HL-60 (cell line): ENCODE measurements at regions not wholly inside any gene's neighbourhood (a gene's known extent, or its start where the extent isn't known, plus 50 kb on each side); places are given as distances from the start of the nearest gene placed in this dataset.

Experiments
- DNase-seq, 2 experiments: peaks; one replicate each; pipeline ENCODE4 v3.0.0-alpha.2; 2010 to 2020; ENCODE audit warnings: low read depth in 1 of 2, low spot score in 1 of 2
- H3K27ac ChIP-seq: fragments of 250-450 bp; sonication (Bioruptor Pico); replicated peaks from 2 replicates; pipeline ENCODE4 v1.5.1; 2020; ENCODE audit warnings: mild to moderate bottlenecking, moderate library complexity
- H3K27me3 ChIP-seq: fragments of 250-450 bp; sonication (Bioruptor Pico); 2 replicates; pipeline ENCODE4 v1.5.1; 2021; ENCODE audit warnings: mild to moderate bottlenecking, moderate library complexity; ENCODE audit not compliant: insufficient read depth, poor library complexity, severe bottlenecking
- H3K4me3 ChIP-seq: replicated peaks from 2 replicates; pipeline ENCODE4 v1.5.1; 2011; ENCODE audit warnings: mild to moderate bottlenecking, control low read depth, low read length; ENCODE audit not compliant: insufficient read depth
- GABPA ChIP-seq: IDR thresholded peaks from 2 replicates; pipeline ENCODE4 v1.6.1; 2012; ENCODE audit warnings: low read depth
- POLR2AphosphoS5 ChIP-seq: IDR thresholded peaks from 2 replicates; pipeline ENCODE4 v1.6.1; 2012; ENCODE audit warnings: low read depth
- SPI1 ChIP-seq: IDR thresholded peaks from 2 replicates; pipeline ENCODE4 v1.6.1; 2012; ENCODE audit warnings: low read depth, mild to moderate bottlenecking, borderline replicate concordance
- TF ChIP-seq, protein P1 (sequence below): IDR thresholded peaks from one replicate; pipeline ENCODE4 v1.5.1; 2011; ENCODE audit warnings: low read length, control low read depth, inconsistent platforms; ENCODE audit not compliant: insufficient read depth
- TF ChIP-seq, protein P2 (sequence below): IDR thresholded peaks from 2 replicates; pipeline ENCODE4 v1.6.1; 2012; ENCODE audit warnings: low read depth; ENCODE audit not compliant: insufficient replicate concordance

DNA sequence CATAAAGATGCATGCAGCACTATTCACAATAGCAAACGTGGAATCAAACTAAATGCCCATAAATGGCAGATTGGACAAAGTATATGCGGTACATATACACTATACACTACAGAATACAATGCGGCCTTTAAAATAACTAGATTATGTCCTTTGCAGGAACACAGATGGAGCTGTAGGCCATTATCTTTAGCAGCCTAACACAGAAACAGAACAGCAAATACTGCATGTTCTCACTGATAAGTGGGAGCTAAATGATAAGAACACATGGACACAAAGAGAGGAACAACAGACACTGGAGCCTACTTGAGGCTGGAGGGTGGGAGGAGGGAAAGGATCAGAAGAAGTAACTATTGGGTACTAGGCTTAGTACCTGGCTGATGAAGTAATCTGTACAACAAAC is 758.2 kb downstream of the TLE1 start:
- Histone ChIP-seq H3K4me3 (no peak overlapping the region), H3K27ac (no peak overlapping the region), H3K27me3 (no peaks in the 10 kb centered on the region)
- DNase-seq: no peak
- TF ChIP-seq POLR2AphosphoS5: no peak
- no peak for TF ChIP-seq GABPA
- TF ChIP-seq, protein P1, sequence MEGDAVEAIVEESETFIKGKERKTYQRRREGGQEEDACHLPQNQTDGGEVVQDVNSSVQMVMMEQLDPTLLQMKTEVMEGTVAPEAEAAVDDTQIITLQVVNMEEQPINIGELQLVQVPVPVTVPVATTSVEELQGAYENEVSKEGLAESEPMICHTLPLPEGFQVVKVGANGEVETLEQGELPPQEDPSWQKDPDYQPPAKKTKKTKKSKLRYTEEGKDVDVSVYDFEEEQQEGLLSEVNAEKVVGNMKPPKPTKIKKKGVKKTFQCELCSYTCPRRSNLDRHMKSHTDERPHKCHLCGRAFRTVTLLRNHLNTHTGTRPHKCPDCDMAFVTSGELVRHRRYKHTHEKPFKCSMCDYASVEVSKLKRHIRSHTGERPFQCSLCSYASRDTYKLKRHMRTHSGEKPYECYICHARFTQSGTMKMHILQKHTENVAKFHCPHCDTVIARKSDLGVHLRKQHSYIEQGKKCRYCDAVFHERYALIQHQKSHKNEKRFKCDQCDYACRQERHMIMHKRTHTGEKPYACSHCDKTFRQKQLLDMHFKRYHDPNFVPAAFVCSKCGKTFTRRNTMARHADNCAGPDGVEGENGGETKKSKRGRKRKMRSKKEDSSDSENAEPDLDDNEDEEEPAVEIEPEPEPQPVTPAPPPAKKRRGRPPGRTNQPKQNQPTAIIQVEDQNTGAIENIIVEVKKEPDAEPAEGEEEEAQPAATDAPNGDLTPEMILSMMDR: no peak
- TF ChIP-seq SPI1: no peak
- TF ChIP-seq, protein P2, sequence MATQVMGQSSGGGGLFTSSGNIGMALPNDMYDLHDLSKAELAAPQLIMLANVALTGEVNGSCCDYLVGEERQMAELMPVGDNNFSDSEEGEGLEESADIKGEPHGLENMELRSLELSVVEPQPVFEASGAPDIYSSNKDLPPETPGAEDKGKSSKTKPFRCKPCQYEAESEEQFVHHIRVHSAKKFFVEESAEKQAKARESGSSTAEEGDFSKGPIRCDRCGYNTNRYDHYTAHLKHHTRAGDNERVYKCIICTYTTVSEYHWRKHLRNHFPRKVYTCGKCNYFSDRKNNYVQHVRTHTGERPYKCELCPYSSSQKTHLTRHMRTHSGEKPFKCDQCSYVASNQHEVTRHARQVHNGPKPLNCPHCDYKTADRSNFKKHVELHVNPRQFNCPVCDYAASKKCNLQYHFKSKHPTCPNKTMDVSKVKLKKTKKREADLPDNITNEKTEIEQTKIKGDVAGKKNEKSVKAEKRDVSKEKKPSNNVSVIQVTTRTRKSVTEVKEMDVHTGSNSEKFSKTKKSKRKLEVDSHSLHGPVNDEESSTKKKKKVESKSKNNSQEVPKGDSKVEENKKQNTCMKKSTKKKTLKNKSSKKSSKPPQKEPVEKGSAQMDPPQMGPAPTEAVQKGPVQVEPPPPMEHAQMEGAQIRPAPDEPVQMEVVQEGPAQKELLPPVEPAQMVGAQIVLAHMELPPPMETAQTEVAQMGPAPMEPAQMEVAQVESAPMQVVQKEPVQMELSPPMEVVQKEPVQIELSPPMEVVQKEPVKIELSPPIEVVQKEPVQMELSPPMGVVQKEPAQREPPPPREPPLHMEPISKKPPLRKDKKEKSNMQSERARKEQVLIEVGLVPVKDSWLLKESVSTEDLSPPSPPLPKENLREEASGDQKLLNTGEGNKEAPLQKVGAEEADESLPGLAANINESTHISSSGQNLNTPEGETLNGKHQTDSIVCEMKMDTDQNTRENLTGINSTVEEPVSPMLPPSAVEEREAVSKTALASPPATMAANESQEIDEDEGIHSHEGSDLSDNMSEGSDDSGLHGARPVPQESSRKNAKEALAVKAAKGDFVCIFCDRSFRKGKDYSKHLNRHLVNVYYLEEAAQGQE: no peak

DNA sequence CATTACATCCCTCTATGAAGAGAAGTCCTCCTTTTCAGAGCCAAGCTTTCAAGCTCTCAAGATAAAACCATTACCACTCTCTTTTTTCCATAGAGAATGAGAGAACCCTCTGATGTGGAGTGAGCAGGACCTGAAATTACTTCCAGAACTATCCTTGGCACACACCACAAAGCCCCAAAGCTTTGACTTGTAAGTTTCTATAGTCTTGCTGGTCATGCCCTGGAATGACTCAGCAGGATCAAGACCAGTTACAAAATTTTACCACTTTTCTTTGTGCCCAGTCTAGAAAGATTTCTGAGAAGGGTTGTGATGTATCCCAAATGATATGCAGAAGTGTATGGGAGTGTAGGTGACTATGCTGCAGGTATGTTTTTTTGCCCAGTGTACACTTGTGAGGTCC is 760.6 kb downstream of the TLE1 start:
- TF ChIP-seq POLR2AphosphoS5: no peak
- no peak for TF ChIP-seq GABPA
- TF ChIP-seq, protein P2: no peak
- TF ChIP-seq, protein P1: no peak
- no peak for TF ChIP-seq SPI1
- Histone ChIP-seq H3K27me3 (no peaks in the 10 kb centered on the region), H3K27ac (no peak overlapping the region), H3K4me3 (no peak overlapping the region)
- no peak for DNase-seq

DNA sequence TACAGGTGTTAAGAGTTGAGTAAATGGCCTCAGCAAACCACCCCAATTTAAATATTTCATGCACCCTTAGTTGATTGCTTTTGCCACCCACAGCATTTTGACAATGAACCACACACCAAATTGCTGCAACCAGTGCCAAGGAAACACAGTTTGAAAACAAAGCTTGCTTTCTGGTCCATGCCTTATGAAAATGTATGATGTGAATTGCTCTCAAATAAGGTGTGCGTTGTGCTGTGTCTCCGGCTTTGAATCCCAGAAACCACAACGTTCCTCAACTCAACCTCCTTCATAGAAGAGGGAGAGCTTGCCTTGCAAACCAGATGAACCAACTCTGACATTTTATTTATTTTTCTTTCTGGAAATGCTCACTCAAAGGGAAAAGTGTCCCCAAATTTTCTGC is 762.7 kb downstream of the TLE1 start:
- DNase-seq: no peak
- TF ChIP-seq, protein P2: no peak
- TF ChIP-seq GABPA: no peak
- no peak for TF ChIP-seq POLR2AphosphoS5
- TF ChIP-seq SPI1: no peak
- TF ChIP-seq, protein P1: no peak

More for the DNA sequence above, 762.7 kb downstream of the TLE1 start:
- Histone ChIP-seq H3K4me3 (no peak overlapping the region), H3K27me3 (no peaks in the 10 kb centered on the region), H3K27ac (no peak overlapping the region)
